A673 (cell line): ENCODE measurements at regions not wholly inside any gene's neighbourhood (a gene's known extent, or its start where the extent isn't known, plus 50 kb on each side); places are given as distances from the start of the nearest gene placed in this dataset.

Experiments used
- BruUV-seq: library from RNA; stranded (reverse); fragments of 400-500 nt; replicated peaks from 2 replicates; lab custom pipeline; 2021; lab: Mats Ljungman, UMichigan
- CTCF ChIA-PET: fragments of 300-600 bp; sonication (Branson Sonifier 250); formaldehyde crosslinking; loops from one replicate; lab custom pipeline; 2022; ENCODE audit warnings: antibody characterized with exemption; lab: Charles Lee
- POLR2A ChIA-PET: fragments of 300-600 bp; sonication (Branson Sonifier 250); formaldehyde crosslinking; loops from one replicate; lab custom pipeline; 2022; ENCODE audit warnings: antibody characterized with exemption; ENCODE audit not compliant: low non-redundant PET; lab: Charles Lee
- DNase-seq: peaks from one replicate; pipeline ENCODE4 v3.0.0-alpha.2; 2015; ENCODE audit warnings: low spot score
- H3K27ac ChIP-seq: fragments of 200-600 bp; sonication (generic); 2 replicates; pipeline ENCODE4 v1.5.1; 2016; ENCODE audit warnings: mixed run types, low read depth, mild to moderate bottlenecking, mixed read lengths, antibody characterized with exemption, low read length; ENCODE audit not compliant: poor library complexity, severe bottlenecking
- H3K27me3 ChIP-seq: fragments of 200-600 bp; sonication (generic); replicated peaks from 2 replicates; pipeline ENCODE4 v1.6.1; 2017; ENCODE audit warnings: mixed run types, low read depth, mild to moderate bottlenecking, mixed read lengths, antibody characterized with exemption, low read length; ENCODE audit not compliant: insufficient read depth, poor library complexity
- H3K36me3 ChIP-seq: fragments of 200-600 bp; sonication (generic); 2 replicates; pipeline ENCODE4 v1.6.1; 2016; ENCODE audit warnings: mixed run types, mild to moderate bottlenecking, mixed read lengths, antibody characterized with exemption, low read length; ENCODE audit not compliant: insufficient read depth, poor library complexity, severe bottlenecking
- H3K4me1 ChIP-seq: fragments of 200-600 bp; sonication (generic); 2 replicates; pipeline ENCODE4 v1.6.1; 2017; ENCODE audit warnings: mixed run types, mild to moderate bottlenecking, mixed read lengths, antibody characterized with exemption, low read length; ENCODE audit not compliant: insufficient read depth, poor library complexity, severe bottlenecking
- H3K4me3 ChIP-seq: fragments of 200-600 bp; sonication (generic); 2 replicates; pipeline ENCODE4 v1.5.1; 2016; ENCODE audit warnings: low read depth, mixed run types, mild to moderate bottlenecking, mixed read lengths, low read length; ENCODE audit not compliant: poor library complexity, severe bottlenecking
- H3K9me3 ChIP-seq: fragments of 200-600 bp; sonication (generic); 2 replicates; pipeline ENCODE4 v1.6.1; 2016; ENCODE audit warnings: mixed run types, low read depth, mild to moderate bottlenecking, mixed read lengths, antibody characterized with exemption, low read length; ENCODE audit not compliant: poor library complexity, severe bottlenecking
- CTCF ChIP-seq: fragments of 300-800, 200-600 bp; sonication (generic); conservative IDR thresholded peaks from 2 replicates; pipeline ENCODE4 v1.5.1; 2017; ENCODE audit warnings: low read depth, mild to moderate bottlenecking, antibody characterized with exemption, low read length, moderate library complexity, mixed read lengths
- EZH2 ChIP-seq: fragments of 200-600 bp; sonication (generic); IDR thresholded peaks from 2 replicates; pipeline ENCODE4 v1.6.1; 2017; ENCODE audit warnings: borderline replicate concordance, low read depth, mild to moderate bottlenecking, mixed read lengths, antibody characterized with exemption, low read length; ENCODE audit not compliant: poor library complexity, severe bottlenecking
- intact Hi-C: fragments of 100-400 bp; cut with micrococcal nuclease; formaldehyde crosslinking; loops from one replicate; pipeline ENCODE4 v1.10.0; 2022; ENCODE audit not compliant: unreplicated experiment

DNA sequence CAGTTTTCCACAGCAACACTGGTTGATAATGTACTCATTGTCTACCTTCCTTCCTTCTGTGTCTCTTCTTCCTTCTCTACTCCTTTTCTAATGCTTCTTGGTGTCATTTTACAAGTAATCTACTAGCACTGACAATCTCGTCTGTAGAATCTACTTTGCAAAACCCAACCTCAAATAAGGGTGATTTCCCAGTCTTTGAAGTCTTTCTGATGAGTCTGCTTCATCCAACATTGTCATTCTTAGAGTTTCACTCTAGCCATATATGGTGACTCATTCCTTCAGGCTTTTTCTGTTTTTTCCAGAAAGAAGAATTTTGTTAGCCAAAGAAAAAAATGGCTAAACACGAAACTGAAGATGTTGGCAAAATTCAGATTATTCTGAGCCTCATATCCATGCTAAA is 288.7 kb downstream of the MBD2 start:
- Histone ChIP-seq H3K36me3 (no peaks in the 10 kb centered on the region), H3K4me3 (no peak overlapping the region), H3K4me1 (no peaks in the 10 kb centered on the region), H3K27ac (no peak overlapping the region), H3K27me3 (no peaks in the 10 kb centered on the region), H3K9me3 (no peaks in the 10 kb centered on the region)
- BruUV-seq, result no TSS peak
- intact Hi-C loops, result no loop called here
- no peak for DNase-seq
- CTCF ChIA-PET, result no interaction called here
- TF ChIP-seq EZH2, result no peak
- POLR2A ChIA-PET, result no interaction called here

- no TSS peak for BruUV-seq
- ChIA-PET POLR2A (no interaction called here), CTCF (no interaction called here)
Measured at GRCh38 chr18:53935399-53935798, 289.1 kb downstream of the MBD2 start.

GRCh38 chr18:53920312-53921075 is 304.0 kb downstream of the MBD2 start:
- Histone ChIP-seq H3K9me3 (no peaks in the 10 kb centered on the region), H3K27me3 (no peaks in the 10 kb centered on the region), H3K4me1 (no peaks in the 10 kb centered on the region), H3K27ac (no peak overlapping the region), H3K36me3 (no peaks in the 10 kb centered on the region), H3K4me3 (no peak overlapping the region)
- TF ChIP-seq EZH2 (no peak), CTCF (no peak)
- DNase-seq, result no peak
- intact Hi-C loops, result no loop called here
- BruUV-seq, result no TSS peak
- ChIA-PET CTCF (no interaction called here), POLR2A (no interaction called here)

More at GRCh38 chr18:53935399-53935798, 289.1 kb downstream of the MBD2 start:
- no peak for TF ChIP-seq EZH2
- no peak for TF ChIP-seq CTCF
- no peaks in the 10 kb centered on the region for H3K27me3 ChIP-seq
- no peaks in the 10 kb centered on the region for H3K4me1 ChIP-seq
- H3K36me3 ChIP-seq, result no peaks in the 10 kb centered on the region
- no peak for DNase-seq
- no peak overlapping the region for H3K27ac ChIP-seq
- no peaks in the 10 kb centered on the region for H3K9me3 ChIP-seq
- intact Hi-C loops, result no loop called here
- H3K4me3 ChIP-seq, result no peak overlapping the region

GRCh38 chr18:53918091-53918490 is 306.4 kb downstream of the MBD2 start:
- no TSS peak for BruUV-seq
- Histone ChIP-seq H3K27me3 (no peaks in the 10 kb centered on the region), H3K36me3 (no peaks in the 10 kb centered on the region), H3K9me3 (no peaks in the 10 kb centered on the region), H3K4me1 (no peaks in the 10 kb centered on the region), H3K4me3 (no peak overlapping the region), H3K27ac (no peak overlapping the region)
- intact Hi-C loops, result no loop called here
- TF ChIP-seq CTCF (no peak), EZH2 (no peak)
- no peak for DNase-seq
- POLR2A ChIA-PET, result no interaction called here
- CTCF ChIA-PET, result no interaction called here
